RWPE1 (cell line): ENCODE measurements at regions not wholly inside any gene's neighbourhood (a gene's known extent, or its start where the extent isn't known, plus 50 kb on each side); places are given as distances from the start of the nearest gene placed in this dataset.

ENCODE experiments used
- CTCF ChIA-PET: fragments of 350-600 bp; sonication (Branson Sonifier 250); formaldehyde crosslinking; extraction: SDS; loops from one replicate; lab custom pipeline; 2021; lab: Yijun Ruan, JAX
- POLR2A ChIA-PET: fragments of 400-600 bp; formaldehyde crosslinking; extraction: SDS; loops from one replicate; lab custom pipeline; 2020; ENCODE audit warnings: antibody characterized with exemption; ENCODE audit not compliant: low non-redundant PET; lab: Yijun Ruan, JAX
- DNase-seq: peaks from one replicate; pipeline ENCODE4 v3.0.0; 2012; ENCODE audit warnings: low spot score
- H3K27ac ChIP-seq: fragments of 450-650 bp; 2 replicates; pipeline ENCODE4 v1.5.1; 2017
- CTCF ChIP-seq: fragments of 450-650 bp; conservative IDR thresholded peaks from 2 replicates; pipeline ENCODE4 v1.5.1; 2017; ENCODE audit warnings: low read depth, mild to moderate bottlenecking

- H3K27ac ChIP-seq: no peak overlapping the region
- POLR2A ChIA-PET: no interaction called here
- CTCF ChIA-PET: interaction anchor here (0.5 kb wide), 1 partner anchor 121 kb away, joined by 3 read pairs; no protein-coding TSS in a partner anchor
- no peak for TF ChIP-seq CTCF
- no peak for DNase-seq
These were observed 575.9 kb downstream of the IRS1 start for GRCh38 chr2:226223704-226224103.

DNA sequence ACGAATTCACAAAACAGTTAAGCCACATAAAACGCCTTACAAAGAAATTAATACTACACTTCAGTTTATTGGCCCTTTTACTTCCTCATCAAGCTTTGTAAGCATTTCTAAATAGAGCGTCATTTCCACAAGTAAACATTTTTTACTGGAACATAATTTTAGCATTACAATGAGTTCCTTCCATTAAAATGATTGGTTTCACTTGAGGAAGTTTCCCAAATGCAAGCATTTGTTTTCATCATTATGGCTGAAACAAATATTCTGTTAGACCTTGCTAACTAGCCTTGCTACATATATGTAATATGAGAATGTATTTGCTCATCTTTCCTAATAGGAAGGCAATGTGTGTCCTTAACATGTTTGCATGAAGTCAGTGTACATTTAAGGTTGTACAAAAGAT lies 579.1 kb downstream of the IRS1 start:
- DNase-seq: no peak
- TF ChIP-seq CTCF: no peak
- ChIA-PET POLR2A (no interaction called here), CTCF (no interaction called here)
- no peak overlapping the region for H3K27ac ChIP-seq

GRCh38 chr2:226217191-226217590 lies 582.4 kb downstream of the IRS1 start:
- no peak overlapping the region for H3K27ac ChIP-seq
- ChIA-PET CTCF (no interaction called here), POLR2A (no interaction called here)
- no peak for TF ChIP-seq CTCF
- no peak for DNase-seq

DNA sequence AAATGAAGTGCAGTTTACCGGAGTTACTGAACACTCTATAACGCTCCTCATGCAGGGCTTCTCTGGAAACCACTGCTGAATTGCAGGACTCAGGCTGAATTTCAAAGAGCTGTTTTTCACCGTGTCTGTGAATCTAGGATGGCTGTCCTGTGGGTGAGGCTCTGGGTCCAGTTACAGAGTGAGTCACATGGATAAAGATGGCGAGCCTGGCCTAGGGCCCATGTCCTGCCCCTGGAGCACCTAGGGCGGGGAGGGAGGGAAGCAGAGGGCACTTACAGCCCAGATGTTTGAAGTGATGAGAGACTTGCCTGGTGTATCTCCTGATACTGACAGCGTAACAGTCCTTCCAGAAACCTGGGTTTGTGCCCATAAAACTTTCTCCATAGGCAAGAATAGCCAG lies 583.0 kb downstream of the IRS1 start:
- POLR2A ChIA-PET: no interaction called here
- TF ChIP-seq CTCF: no peak
- CTCF ChIA-PET: interaction anchor here (0.6 kb wide), 2 partner anchors 378 to 890 kb away, joined by 4 read pairs; no protein-coding TSS in a partner anchor
- no peak for DNase-seq
- H3K27ac ChIP-seq: no peak overlapping the region; the same call in 1 of the 2 replicates

GRCh38 chr2:226215902-226216503 lies 583.6 kb downstream of the IRS1 start:
- ChIA-PET POLR2A (no interaction called here), CTCF (interaction anchor here (0.6 kb wide), 2 partner anchors 377 to 891 kb away, joined by 4 read pairs; no protein-coding TSS in a partner anchor)
- TF ChIP-seq CTCF: peak; percentile 49
- H3K27ac ChIP-seq: no peak overlapping the region
- no peak for DNase-seq

GRCh38 chr2:226213717-226214116 lies 585.9 kb downstream of the IRS1 start:
- CTCF ChIA-PET: interaction anchor here (0.6 kb wide), 1 partner anchor 56 kb away, joined by 3 read pairs; no protein-coding TSS in a partner anchor
- no peak overlapping the region for H3K27ac ChIP-seq
- no peak for TF ChIP-seq CTCF
- peak; percentile 8 for DNase-seq
- POLR2A ChIA-PET: no interaction called here
